ENCODE measurements at regions not wholly inside any gene's neighbourhood (a gene's known extent, or its start where the extent isn't known, plus 50 kb on each side); places are given as distances from the start of the nearest gene placed in this dataset.

GRCh38 chr9:129322641-129323375 lies 144.7 kb upstream of the IER5L start:
- DNase-seq: no peak

- no peak for DNase-seq
These were observed 144.1 kb upstream of the IER5L start for GRCh38 chr9:129322022-129322621.

- no peak for DNase-seq
These were observed 143.4 kb upstream of the IER5L start for GRCh38 chr9:129321286-129322021.

- DNase-seq: no peak
These were observed 142.7 kb upstream of the IER5L start for GRCh38 chr9:129320575-129321285.

DNA sequence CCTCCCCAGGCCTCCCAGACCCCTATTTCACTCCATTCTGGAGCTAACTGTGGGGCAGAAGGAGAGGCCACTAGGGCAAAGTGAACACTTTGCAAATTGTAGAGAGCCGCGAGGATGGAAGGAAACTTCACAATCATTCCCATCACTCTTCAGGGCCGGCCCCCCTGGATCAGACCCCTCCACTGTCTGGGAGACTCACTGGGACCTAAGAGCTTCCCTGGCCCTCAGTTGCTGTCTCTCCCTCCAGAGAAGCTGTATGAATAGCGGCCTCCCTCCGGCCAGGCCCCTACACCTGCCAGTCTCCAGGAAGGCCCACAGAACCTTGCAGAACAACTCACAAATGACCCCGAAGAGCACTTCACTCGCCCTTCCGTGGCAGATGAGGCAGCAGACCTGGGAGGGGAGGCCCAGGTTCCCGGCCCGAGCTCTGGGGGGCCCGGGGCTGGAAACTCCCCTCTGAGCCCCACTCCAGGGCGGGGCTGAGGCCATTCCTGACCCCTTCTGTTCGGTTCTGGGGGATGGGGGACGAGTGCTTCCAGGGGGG lies 141.9 kb upstream of the IER5L start:
- DNase-seq: no peak

GRCh38 chr9:129319076-129319937 lies 141.2 kb upstream of the IER5L start:
- DNase-seq: no peak

- DNase-seq: no peak
These were observed 140.3 kb upstream of the IER5L start for GRCh38 chr9:129318121-129319075.

DNA sequence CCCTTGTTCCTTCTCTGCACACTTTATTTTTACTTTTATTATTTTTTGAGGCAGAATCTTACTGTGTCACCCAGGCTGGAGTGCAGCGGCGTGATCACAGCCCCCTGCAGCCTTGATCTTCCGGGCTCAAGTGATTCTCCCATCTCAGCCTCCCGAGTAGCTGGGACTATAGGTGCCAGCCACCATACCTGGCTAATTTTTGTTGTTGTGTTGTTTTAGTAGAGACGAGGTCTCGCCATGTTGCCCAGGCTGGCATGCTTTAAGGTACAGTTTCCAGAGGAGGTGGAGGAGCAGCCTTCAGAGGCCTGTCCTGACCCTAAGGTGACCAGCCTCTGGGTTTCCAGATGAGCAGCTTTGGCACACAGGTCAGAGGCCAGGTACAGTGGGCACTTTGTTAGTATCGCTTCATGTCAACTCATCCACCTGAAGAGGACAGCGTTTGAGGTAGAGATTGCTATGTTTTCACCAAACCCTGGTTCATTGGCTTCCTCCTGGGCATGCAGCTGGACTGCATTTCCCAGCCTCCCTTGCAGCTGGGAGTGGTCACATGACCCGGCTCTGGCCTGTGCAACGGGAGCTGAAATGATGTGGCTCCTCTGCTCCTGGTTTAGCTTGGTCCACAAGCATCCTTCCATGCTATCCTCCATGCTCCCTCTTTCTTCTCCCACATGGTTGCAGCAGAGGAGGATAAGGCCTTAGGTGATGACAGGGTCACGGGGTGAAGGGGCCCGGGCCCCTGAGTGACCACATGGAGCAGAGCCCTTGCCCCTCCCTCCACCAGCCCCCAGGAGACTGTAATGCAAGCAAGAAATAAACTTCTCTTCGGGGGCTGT lies 139.3 kb upstream of the IER5L start:
- no peak for DNase-seq

- no peak for DNase-seq
These were observed 138.4 kb upstream of the IER5L start for GRCh38 chr9:129316281-129317030.

GRCh38 chr9:129313331-129313955 lies 135.4 kb upstream of the IER5L start:
- DNase-seq: no peak

DNA sequence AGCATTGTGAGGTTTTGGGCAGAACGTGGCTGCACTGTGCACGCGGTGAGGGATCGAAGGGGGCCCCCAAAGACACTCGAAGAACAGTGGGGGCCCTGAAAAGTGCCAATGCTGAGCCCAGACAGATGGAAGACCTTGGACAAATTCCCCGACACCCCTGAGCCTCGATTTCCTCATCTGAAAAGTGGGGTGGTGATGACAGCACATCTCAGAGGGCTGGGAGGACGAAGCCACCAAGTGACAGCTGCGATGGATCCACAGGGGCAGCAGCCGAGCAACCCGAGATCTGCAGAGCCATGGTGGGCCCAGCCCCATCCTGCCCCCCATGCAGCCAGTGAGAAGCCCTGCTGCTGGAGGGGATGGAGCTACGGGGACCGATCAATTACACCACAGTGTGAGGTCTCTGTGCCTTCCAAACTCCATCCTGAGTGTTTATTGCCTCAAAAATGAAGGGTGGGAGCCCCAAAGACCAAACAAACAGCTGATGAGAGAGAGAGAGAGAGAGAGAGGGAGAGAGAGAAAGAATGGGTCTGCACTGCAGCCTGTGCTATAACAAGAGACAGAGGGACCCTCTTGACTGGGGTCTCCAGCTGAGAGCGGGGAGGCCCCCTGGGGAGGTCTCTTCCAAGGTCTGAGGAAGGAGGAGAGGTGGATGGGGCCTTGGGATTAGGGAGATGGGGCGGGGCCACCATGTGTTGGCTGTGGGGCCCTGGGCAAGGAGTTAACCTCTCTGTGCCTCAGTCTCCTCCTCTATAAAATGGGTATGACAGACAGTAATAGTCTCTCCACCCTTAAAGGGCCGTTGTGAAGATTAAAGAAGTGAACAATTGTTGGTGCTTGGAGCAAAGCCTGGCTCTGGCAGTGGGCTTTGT lies 134.4 kb upstream of the IER5L start:
- DNase-seq: no peak

DNA sequence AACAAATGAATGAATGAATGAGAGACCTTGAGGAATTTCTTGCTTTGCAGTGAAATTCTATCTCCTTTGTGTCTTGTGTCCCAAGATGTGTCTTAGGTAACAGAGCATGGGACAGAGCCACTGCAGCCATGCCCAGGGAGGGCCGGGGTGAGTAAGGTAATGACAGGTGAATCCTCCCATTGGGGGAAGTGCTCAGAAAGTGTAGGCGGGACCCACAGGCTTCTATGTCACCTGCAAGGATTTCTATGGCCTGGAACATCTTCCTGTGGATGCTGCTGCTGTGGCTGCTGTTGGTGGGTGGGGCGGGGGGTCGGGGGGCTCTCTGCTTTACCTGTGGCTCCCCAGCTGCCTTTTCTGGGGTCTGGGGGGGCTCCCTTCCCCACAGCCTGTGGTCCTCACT lies 133.6 kb upstream of the IER5L start:
- no peak for DNase-seq

GRCh38 chr9:129310666-129311350 lies 132.7 kb upstream of the IER5L start:
- no peak for DNase-seq

DNA sequence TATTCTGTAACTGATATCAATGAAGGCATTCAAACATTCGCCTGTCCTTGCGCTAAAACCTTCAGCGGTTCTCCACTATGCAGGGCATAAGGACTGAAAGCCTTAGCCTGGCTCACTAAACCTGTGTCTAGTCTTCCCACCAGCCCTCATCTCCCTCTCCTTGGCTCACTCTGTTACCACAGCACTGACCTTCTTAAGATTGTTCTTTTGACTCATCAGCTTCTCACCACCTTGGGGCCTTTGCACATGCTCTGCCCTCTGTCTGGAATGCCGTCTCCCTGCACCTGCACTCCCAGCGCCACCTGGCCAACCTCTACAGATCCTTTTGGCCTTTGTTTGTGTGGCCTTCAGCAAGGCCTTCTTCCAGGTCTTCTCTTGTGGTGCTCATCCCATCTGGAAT lies 131.8 kb upstream of the IER5L start:
- no peak for DNase-seq

GRCh38 chr9:129309041-129309430 lies 131.0 kb upstream of the IER5L start:
- no peak for DNase-seq

- DNase-seq: no peak
These were observed 129.3 kb upstream of the IER5L start for GRCh38 chr9:129307227-129307970.
